HCT116 (cell line): ENCODE measurements at regions not wholly inside any gene's neighbourhood (a gene's known extent, or its start where the extent isn't known, plus 50 kb on each side); places are given as distances from the start of the nearest gene placed in this dataset.

Experiments
- ATAC-seq: fragments of 200-7000 bp; cut with Tn5 transposase; 2 replicates; pipeline ENCODE4 v1.9.1; 2020; ENCODE audit warnings: mild to moderate bottlenecking, moderate library complexity
- BruUV-seq: library from RNA; stranded (reverse); fragments of 400-500 nt; replicated peaks from 2 replicates; lab custom pipeline; 2021; lab: Mats Ljungman, UMichigan
- CTCF ChIA-PET: fragments of 300-600 bp; sonication (Branson Sonifier 250); formaldehyde crosslinking; loops from one replicate; lab custom pipeline; 2021; ENCODE audit warnings: antibody characterized with exemption; lab: Charles Lee
- POLR2A ChIA-PET: fragments of 300-600, 350-600 bp; sonication (Branson Sonifier 250); formaldehyde crosslinking; loops from one replicate; lab custom pipeline; 2021; ENCODE audit warnings: antibody characterized with exemption; lab: Charles Lee
- RAD21 ChIA-PET, 2 experiments: fragments of 300-600 bp; sonication (Branson Sonifier 250); formaldehyde crosslinking; loops; one replicate each; lab custom pipeline; 2023; ENCODE audit warnings: low total read pairs in 2 of 2; ENCODE audit not compliant: uncharacterized antibody in 2 of 2, unreplicated experiment in 2 of 2, low non-redundant PET in 1 of 2; lab: Charles Lee
- DNase-seq: peaks from one replicate; pipeline ENCODE4 v3.0.0-alpha.2; 2010; ENCODE audit warnings: low read depth, low spot score
- H2AFZ ChIP-seq: fragments of 200-600 bp; shearing (Covaris generic), sonication (generic); 2 replicates; pipeline ENCODE4 v1.6.1; 2017; ENCODE audit warnings: low read depth, mixed run types, mixed read lengths, antibody characterized with exemption, low read length; ENCODE audit not compliant: poor library complexity, severe bottlenecking
- H3K27ac ChIP-seq: 2 replicates; pipeline ENCODE4 v1.5.1; 2012; ENCODE audit warnings: low read depth, low read length
- H3K27me3 ChIP-seq: fragments of 200-600 bp; sonication (generic); 2 replicates; pipeline ENCODE4 v1.6.1; 2016; ENCODE audit warnings: mixed run types, low read length, mixed read lengths; ENCODE audit not compliant: insufficient read depth
- H3K36me3 ChIP-seq, 2 experiments: fragments of 200-500 bp in 1 of 2; fragments of 200-600 bp in 1 of 2; sonication (Bioruptor generic) in 1 of 2; sonication (generic) in 1 of 2; 2 replicates each; pipeline versions ENCODE4 v1.5.1 to v1.6.1; 2014 to 2016; ENCODE audit warnings: low read length in 2 of 2, inconsistent platforms in 1 of 2, mixed read lengths in 1 of 2, mixed run types in 1 of 2; ENCODE audit not compliant: insufficient read depth in 2 of 2, control insufficient read depth in 1 of 2
- H3K4me1 ChIP-seq, 2 experiments: fragments of 200-600 bp in 1 of 2; sonication (generic) in 1 of 2; 2 replicates each; pipeline versions ENCODE4 v1.5.1 to v1.6.1; 2012 to 2017; ENCODE audit warnings: low read length in 2 of 2, inconsistent platforms in 1 of 2, mild to moderate bottlenecking in 1 of 2, mixed read lengths in 1 of 2, mixed run types in 1 of 2, moderate library complexity in 1 of 2; ENCODE audit not compliant: insufficient read depth in 2 of 2, control insufficient read depth in 1 of 2
- H3K4me2 ChIP-seq: fragments of 200-600 bp; sonication (generic); 2 replicates; pipeline ENCODE4 v1.6.1; 2017; ENCODE audit warnings: mixed run types, low read length, mixed read lengths
- H3K4me3 ChIP-seq, 2 experiments: fragments of 200-600 bp in 1 of 2; sonication (generic) in 1 of 2; replicated peaks in 1 of 2; 2 replicates each; pipeline ENCODE4 v1.5.1; 2011 to 2016; ENCODE audit warnings: low read length in 2 of 2, control low read depth in 1 of 2, low read depth in 1 of 2, mild to moderate bottlenecking in 1 of 2, mixed read lengths in 1 of 2, mixed run types in 1 of 2
- H3K79me2 ChIP-seq: fragments of 200-600 bp; sonication (generic); 2 replicates; pipeline ENCODE4 v1.6.1; 2017; ENCODE audit warnings: mild to moderate bottlenecking, mixed run types, low read length, moderate library complexity, mixed read lengths; ENCODE audit not compliant: insufficient read depth
- H3K9ac ChIP-seq: fragments of 200-600 bp; sonication (generic); 2 replicates; pipeline ENCODE4 v1.6.1; 2016; ENCODE audit warnings: low read length, mixed read lengths
- H3K9me2 ChIP-seq: fragments of 200-600 bp; sonication (generic), shearing (Covaris generic); 2 replicates; pipeline ENCODE4 v1.6.1; 2017; ENCODE audit warnings: mixed run types, mild to moderate bottlenecking, moderate library complexity; ENCODE audit not compliant: insufficient read depth
- H3K9me3 ChIP-seq, 2 experiments: fragments of 200-500 bp in 1 of 2; fragments of 200-600 bp in 1 of 2; sonication (Bioruptor generic) in 1 of 2; sonication (generic) in 1 of 2; 2 replicates each; pipeline ENCODE4 v1.6.1; 2014 to 2017; ENCODE audit warnings: low read length in 2 of 2, mixed read lengths in 2 of 2, inconsistent platforms in 1 of 2, low read depth in 1 of 2, mild to moderate bottlenecking in 1 of 2, mixed run types in 1 of 2, moderate library complexity in 1 of 2; ENCODE audit not compliant: control insufficient read depth in 1 of 2, insufficient read depth in 1 of 2
- H4K20me1 ChIP-seq: fragments of 200-600 bp; sonication (generic), shearing (Covaris generic); 2 replicates; pipeline ENCODE4 v1.6.1; 2017; ENCODE audit warnings: mixed run types, mild to moderate bottlenecking, moderate library complexity; ENCODE audit not compliant: insufficient read depth
- ATF3 ChIP-seq: IDR thresholded peaks from 2 replicates; pipeline ENCODE4 v1.6.1; 2012
- CBX3 ChIP-seq: IDR thresholded peaks from 2 replicates; pipeline ENCODE4 v1.6.1; 2012; ENCODE audit warnings: low read depth
- CTCF ChIP-seq, 3 experiments: fragments of 200-600 bp in 1 of 3; sonication (generic) in 1 of 3; IDR thresholded peaks in 2 of 3; conservative IDR thresholded peaks in 1 of 3; 2 replicates each; pipeline ENCODE4 v1.5.1; 2012 to 2017; ENCODE audit warnings: low read depth in 2 of 3, low read length in 2 of 3, antibody characterized with exemption in 1 of 3, borderline replicate concordance in 1 of 3, control low read depth in 1 of 3, mild to moderate bottlenecking in 1 of 3, mixed read lengths in 1 of 3, mixed run types in 1 of 3, moderate library complexity in 1 of 3; ENCODE audit not compliant: insufficient read depth in 1 of 3
- EGR1 ChIP-seq: IDR thresholded peaks from 2 replicates; pipeline ENCODE4 v1.6.1; 2012; ENCODE audit warnings: low read depth
- EZH2 ChIP-seq: fragments of 200-600 bp; sonication (generic); IDR thresholded peaks from 2 replicates; pipeline ENCODE4 v1.6.1; 2017; ENCODE audit warnings: antibody characterized with exemption, mixed run types
- EZH2phosphoT487 ChIP-seq: fragments of 200-600 bp; IDR thresholded peaks from 2 replicates; pipeline ENCODE4 v1.6.1; 2018; ENCODE audit warnings: antibody characterized with exemption, borderline replicate concordance
- FOSL1 ChIP-seq: IDR thresholded peaks from 2 replicates; pipeline ENCODE4 v1.6.1; 2012; ENCODE audit warnings: low read depth
- JUND ChIP-seq: IDR thresholded peaks from 2 replicates; pipeline ENCODE4 v1.6.1; 2012
- POLR2A ChIP-seq: IDR thresholded peaks from 2 replicates; pipeline ENCODE4 v1.7.0; 2011; ENCODE audit warnings: borderline replicate concordance; ENCODE audit not compliant: insufficient read depth, insufficient read length; ENCODE audit errors: extremely low read depth
- POLR2AphosphoS5 ChIP-seq: IDR thresholded peaks from 2 replicates; pipeline ENCODE4 v1.6.1; 2011; ENCODE audit warnings: mild to moderate bottlenecking, low read depth, low read length, moderate library complexity
- RAD21 ChIP-seq: IDR thresholded peaks from 2 replicates; pipeline ENCODE4 v1.6.1; 2012; ENCODE audit warnings: low read depth, mild to moderate bottlenecking
- REST ChIP-seq: IDR thresholded peaks from 2 replicates; pipeline ENCODE4 v1.6.1; 2012; ENCODE audit warnings: low read depth
- SIN3A ChIP-seq: IDR thresholded peaks from 2 replicates; pipeline ENCODE4 v1.6.1; 2012; ENCODE audit warnings: low read depth
- TCF7L2 ChIP-seq: IDR thresholded peaks from 2 replicates; pipeline ENCODE4 v1.7.0; 2011; ENCODE audit warnings: borderline replicate concordance, inconsistent platforms; ENCODE audit not compliant: insufficient read depth, insufficient read length; ENCODE audit errors: extremely low read depth
- ZBTB33 ChIP-seq: IDR thresholded peaks from 2 replicates; pipeline ENCODE4 v1.6.1; 2011; ENCODE audit warnings: mild to moderate bottlenecking, low read length, moderate library complexity; ENCODE audit not compliant: insufficient replicate concordance; ENCODE audit errors: extremely low read depth
- ZFX ChIP-seq: fragments of 450-650 bp; IDR thresholded peaks from 2 replicates; pipeline ENCODE4 v1.6.1; 2017
- ZNF274 ChIP-seq: fragments of 200-500 bp; sonication (Bioruptor generic); IDR thresholded peaks from 2 replicates; pipeline ENCODE4 v1.6.1; 2014; ENCODE audit warnings: mild to moderate bottlenecking, low read depth, low read length, inconsistent platforms
- intact Hi-C: fragments of 100-400 bp; cut with micrococcal nuclease; formaldehyde crosslinking; loops from 2 replicates; pipeline ENCODE4 v1.10.0; 2022

GRCh38 chr2:234708717-234709116 lies 211.8 kb upstream of the ARL4C start:
- no peak overlapping the region for H3K4me3 ChIP-seq
- RAD21 ChIA-PET = no interaction called here
- no peaks in the 10 kb centered on the region for H3K79me2 ChIP-seq
- no peaks in the 10 kb centered on the region for H3K9me2 ChIP-seq
- H3K4me1 ChIP-seq = peaks cover 0 to 6% of the 10 kb centered on the region in 2 experiments; a peak in 2 of 4 replicates
- no peak for DNase-seq
- no peaks in the 10 kb centered on the region for H3K9me3 ChIP-seq
- H3K9ac ChIP-seq = no peak overlapping the region
- H3K36me3 ChIP-seq = no peaks in the 10 kb centered on the region
- CTCF ChIA-PET = no interaction called here
- TF ChIP-seq RAD21 (no peak), EZH2phosphoT487 (no peak), TCF7L2 (no peak), CTCF (IDR thresholded peaks at IDR 0.05 in 2 of 3, conservative IDR thresholded peaks at IDR 0.05 in 1 of 3; ENCODE audit: borderline replicate concordance in 1 of 3, insufficient read depth in 1 of 3, low read depth in 2 of 3, low read length in 2 of 3) (no peak), ZBTB33 (no peak), ATF3 (no peak), ZFX (no peak), FOSL1 (no peak), POLR2A (no peak), REST (no peak), EGR1 (no peak), ZNF274 (no peak), POLR2AphosphoS5 (no peak), SIN3A (no peak), JUND (no peak), CBX3 (no peak), EZH2 (no peak)
- no peak overlapping the region for H3K4me2 ChIP-seq
- BruUV-seq = no TSS peak
- no peak for ATAC-seq
- H4K20me1 ChIP-seq = no peaks in the 10 kb centered on the region
- no peak overlapping the region for H2AFZ ChIP-seq
- POLR2A ChIA-PET = no interaction called here
- intact Hi-C loops = no loop called here
- no peaks in the 10 kb centered on the region for H3K27me3 ChIP-seq
- no peak overlapping the region for H3K27ac ChIP-seq
